Stimulated activated CD8-positive, alpha-beta memory T cell treated with anti-CD3 and anti-CD28 coated beads, Interleukin-15, amount 100 ng/mL, for 1 hour (primary cell): ENCODE measurements at regions not wholly inside any gene's neighbourhood (a gene's known extent, or its start where the extent isn't known, plus 50 kb on each side); places are given as distances from the start of the nearest gene placed in this dataset.

Source experiments
- DNase-seq: peaks from one replicate; pipeline ENCODE4 v3.0.0-alpha.2; 2020; ENCODE audit warnings: low read depth

- no peak for DNase-seq
These were observed 62.0 kb upstream of the SMLR1 start for GRCh38 chr6:130765181-130765727.

- DNase-seq = no peak
These were observed 60.7 kb upstream of the SMLR1 start for GRCh38 chr6:130766239-130767144.

- no peak for DNase-seq
These were observed 57.3 kb upstream of the SMLR1 start for GRCh38 chr6:130769861-130770260.

DNA sequence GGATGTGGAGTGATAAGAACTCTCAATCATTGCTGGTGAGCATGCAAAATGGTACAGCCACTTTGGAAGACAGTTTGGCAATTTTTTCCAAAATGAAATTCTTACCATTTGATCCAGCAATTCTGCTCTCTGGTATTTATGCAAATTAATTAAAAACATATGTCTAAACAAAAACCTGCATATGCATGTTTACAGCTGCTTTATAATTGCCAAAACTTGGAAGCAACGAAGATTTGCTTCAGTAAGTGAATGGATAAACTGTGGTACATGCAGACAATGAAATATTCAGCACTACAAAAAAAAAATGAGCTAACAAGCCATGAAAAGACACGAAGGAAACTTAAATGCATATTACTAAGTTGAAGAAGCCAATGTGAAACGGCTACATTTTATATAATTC lies 55.5 kb upstream of the SMLR1 start:
- DNase-seq = no peak

- no peak for DNase-seq
These were observed 53.3 kb upstream of the SMLR1 start for GRCh38 chr6:130773860-130774259.

DNA sequence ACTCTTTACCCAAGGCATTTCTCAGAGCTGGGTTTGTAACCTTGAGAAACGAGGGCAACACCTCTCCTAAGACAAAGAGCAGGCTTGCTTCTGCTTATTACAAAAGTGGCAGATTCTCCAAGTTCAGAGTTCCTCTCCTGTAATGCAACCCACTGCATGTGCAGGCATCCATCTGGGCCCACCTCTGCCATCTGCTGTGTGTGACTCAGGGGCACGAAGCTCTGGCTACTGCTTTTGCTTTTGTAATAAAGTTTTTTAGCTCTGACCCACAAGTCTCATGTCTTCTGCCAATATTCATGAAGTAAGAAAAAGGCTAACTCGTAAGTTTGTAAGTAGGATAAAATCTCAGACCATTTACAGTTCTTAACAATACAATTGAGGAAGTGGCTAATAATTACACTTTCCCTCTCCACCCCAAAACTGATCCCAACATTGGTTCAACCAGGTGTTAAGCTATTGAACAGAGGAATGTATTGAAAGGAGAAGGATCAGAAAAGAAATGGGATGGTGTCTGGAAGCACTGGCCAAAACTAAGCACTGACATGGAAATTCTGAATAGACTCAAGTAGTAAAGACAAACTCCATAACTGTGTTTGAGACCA lies 51.7 kb upstream of the SMLR1 start:
- DNase-seq = no peak

GRCh38 chr6:130776287-130776925 lies 50.8 kb upstream of the SMLR1 start:
- no peak for DNase-seq
